Kidney epithelial cell (primary cell): ENCODE measurements at regions not wholly inside any gene's neighbourhood (a gene's known extent, or its start where the extent isn't known, plus 50 kb on each side); places are given as distances from the start of the nearest gene placed in this dataset.

Experiments used
- DNase-seq: peaks from one replicate; pipeline ENCODE4 v3.0.0-alpha.2; 2010; ENCODE audit warnings: low read depth
- H3K27me3 ChIP-seq: 2 replicates; pipeline ENCODE4 v1.6.0; 2011; ENCODE audit warnings: low read length; ENCODE audit not compliant: control insufficient read depth, insufficient read depth
- H3K36me3 ChIP-seq: 2 replicates; pipeline ENCODE4 v1.5.1; 2011; ENCODE audit warnings: low read length; ENCODE audit not compliant: control insufficient read depth, insufficient read depth
- H3K4me3 ChIP-seq: 2 replicates; pipeline ENCODE4 v1.5.1; 2011; ENCODE audit warnings: low read depth, mild to moderate bottlenecking, control low read depth, low read length
- TF ChIP-seq, protein P1 (sequence below): IDR thresholded peaks from 2 replicates; pipeline ENCODE4 v1.5.1; 2011; ENCODE audit warnings: mild to moderate bottlenecking, moderate library complexity, low read length, control low read depth, inconsistent platforms; ENCODE audit not compliant: insufficient read depth, poor library complexity, severe bottlenecking

DNA sequence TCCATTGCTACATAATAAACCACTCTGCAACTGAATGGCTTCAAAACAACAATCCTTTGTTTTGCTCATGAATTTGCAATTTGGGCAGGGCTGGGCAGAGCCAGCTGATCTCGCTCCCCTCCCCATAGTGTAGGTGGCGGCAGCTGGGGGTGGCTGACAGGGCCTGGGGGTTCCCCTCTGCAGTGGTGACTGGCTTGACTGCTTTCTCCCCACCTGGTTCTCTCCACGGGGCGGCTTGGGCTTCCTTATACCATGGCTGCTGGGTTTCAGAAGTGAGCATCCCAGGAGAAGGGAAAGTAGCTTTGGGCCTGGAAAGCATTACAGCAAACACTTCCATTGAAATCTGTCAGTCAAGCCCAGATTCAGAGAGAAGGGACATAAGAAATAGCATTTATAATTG is 129.7 kb upstream of the ZBTB40 start:
- Histone ChIP-seq H3K4me3 (no peak overlapping the region), H3K36me3 (no peaks in the 10 kb centered on the region), H3K27me3 (peaks cover 23% of the 10 kb centered on the region)
- TF ChIP-seq, protein P1, sequence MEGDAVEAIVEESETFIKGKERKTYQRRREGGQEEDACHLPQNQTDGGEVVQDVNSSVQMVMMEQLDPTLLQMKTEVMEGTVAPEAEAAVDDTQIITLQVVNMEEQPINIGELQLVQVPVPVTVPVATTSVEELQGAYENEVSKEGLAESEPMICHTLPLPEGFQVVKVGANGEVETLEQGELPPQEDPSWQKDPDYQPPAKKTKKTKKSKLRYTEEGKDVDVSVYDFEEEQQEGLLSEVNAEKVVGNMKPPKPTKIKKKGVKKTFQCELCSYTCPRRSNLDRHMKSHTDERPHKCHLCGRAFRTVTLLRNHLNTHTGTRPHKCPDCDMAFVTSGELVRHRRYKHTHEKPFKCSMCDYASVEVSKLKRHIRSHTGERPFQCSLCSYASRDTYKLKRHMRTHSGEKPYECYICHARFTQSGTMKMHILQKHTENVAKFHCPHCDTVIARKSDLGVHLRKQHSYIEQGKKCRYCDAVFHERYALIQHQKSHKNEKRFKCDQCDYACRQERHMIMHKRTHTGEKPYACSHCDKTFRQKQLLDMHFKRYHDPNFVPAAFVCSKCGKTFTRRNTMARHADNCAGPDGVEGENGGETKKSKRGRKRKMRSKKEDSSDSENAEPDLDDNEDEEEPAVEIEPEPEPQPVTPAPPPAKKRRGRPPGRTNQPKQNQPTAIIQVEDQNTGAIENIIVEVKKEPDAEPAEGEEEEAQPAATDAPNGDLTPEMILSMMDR, result no peak
- no peak for DNase-seq

DNA sequence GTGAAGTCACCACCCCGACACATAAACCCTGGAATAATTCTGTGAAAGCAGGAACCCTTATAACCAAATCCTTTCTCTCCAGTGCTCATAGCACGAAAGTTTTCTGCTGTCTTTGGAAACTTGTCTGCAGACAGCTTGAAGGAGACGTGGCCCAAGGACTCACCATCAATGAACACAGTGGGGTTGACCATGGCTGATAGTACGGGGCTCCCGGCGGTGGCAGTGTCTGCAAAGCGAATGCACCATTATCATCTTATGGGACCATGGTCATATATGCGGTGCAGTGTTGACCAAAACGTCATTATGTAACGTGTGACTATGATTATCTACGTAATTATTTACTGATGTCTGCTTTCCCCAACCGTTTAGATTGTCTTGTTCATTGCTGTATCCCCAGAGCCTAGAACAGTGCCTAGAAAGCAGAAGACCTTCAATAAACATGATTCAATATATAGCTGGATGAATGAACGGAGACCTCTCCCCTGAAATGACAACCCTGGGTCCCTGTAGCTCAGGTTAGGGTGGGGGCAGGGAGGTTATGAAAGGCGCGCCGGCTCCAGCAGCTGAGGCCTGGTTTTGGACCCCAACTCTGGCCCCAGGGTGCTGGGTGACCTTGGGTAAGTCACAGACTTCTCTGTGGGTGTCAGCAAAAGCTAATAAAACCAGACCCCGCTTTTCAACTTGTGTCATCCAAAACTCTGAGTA is 128.4 kb upstream of the ZBTB40 start:
- Histone ChIP-seq H3K27me3 (peaks cover 15% of the 10 kb centered on the region), H3K36me3 (no peaks in the 10 kb centered on the region), H3K4me3 (no peak overlapping the region)
- TF ChIP-seq, protein P1, result no peak
- no peak for DNase-seq

DNA sequence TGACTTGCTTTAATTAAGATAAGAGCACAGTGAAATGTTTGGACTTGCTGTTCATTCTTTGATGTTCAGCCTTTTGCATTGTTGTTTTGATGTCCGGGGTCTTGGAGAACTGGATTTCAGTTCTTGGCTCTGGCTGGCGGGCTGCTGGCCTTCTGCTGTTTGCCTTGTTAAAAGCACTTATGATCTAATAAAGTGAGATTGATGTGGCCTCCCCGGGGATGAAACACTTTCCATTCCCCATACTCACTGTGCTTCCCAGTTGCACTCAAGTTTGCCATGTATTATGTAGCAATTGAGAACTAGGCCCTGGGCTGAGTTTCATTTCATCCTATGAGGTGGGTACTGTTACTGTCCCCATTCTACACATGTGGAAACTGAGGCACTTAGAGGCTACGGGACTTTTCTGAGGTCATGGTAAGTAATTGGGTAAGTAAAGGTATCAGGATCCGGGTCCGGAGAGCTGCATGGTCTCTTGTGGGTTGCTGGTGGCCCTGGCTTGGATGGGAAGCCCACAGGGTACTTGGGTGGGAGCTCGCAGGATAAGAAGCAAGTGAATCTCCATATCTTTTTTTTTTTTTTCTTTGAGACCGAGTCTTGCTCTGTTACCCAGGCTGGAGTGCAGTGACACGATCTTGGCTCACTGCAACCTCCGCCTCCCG is 127.7 kb upstream of the ZBTB40 start:
- no peak overlapping the region for H3K4me3 ChIP-seq
- H3K36me3 ChIP-seq, result no peaks in the 10 kb centered on the region
- DNase-seq, result no peak
- TF ChIP-seq, protein P1, result no peak
- H3K27me3 ChIP-seq, result peaks cover 10% of the 10 kb centered on the region

DNA sequence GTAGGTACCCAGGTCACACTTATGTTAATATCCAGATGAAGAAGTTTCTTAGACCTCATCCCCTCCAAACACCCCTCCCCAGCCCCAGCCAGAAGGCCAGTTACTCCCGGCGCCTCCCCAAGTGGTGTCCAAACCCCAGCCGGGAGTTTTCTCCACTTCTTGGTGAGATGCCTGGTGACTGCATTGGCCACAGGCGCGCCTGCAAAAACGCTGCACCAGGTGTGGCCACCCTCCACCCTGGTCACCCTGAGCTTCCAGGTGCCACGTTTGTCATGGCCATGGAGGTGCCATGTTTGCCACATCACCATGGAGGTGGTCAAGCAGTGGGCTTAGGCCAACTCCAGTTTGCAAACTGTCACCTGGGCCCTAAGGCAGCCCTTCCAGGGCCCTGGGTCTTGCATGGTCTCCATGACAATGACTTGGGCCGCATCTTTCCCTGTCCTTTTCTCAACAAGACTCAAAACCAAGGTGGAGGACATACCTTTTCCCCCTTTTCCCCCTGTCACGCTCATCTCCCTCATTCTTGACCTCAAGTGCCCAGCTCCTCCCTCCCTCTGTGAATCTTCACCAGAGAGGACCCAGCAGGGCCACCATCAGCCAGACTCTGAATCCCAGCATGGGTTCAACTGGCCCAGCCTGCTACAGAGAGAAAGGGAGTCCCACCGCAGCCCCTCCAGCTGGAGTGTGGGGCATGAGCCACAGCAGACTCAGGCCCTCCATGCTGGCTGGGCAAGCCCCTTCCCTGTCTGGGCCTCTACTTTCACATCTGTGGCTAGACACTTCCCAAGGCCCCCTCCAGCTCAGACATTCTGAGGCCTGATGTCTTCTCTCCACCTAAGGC is 125.9 kb upstream of the ZBTB40 start:
- no peak for DNase-seq
- H3K27me3 ChIP-seq, result peaks cover 17% of the 10 kb centered on the region
- no peaks in the 10 kb centered on the region for H3K36me3 ChIP-seq
- TF ChIP-seq, protein P1, result no peak
- H3K4me3 ChIP-seq, result no peak overlapping the region

DNA sequence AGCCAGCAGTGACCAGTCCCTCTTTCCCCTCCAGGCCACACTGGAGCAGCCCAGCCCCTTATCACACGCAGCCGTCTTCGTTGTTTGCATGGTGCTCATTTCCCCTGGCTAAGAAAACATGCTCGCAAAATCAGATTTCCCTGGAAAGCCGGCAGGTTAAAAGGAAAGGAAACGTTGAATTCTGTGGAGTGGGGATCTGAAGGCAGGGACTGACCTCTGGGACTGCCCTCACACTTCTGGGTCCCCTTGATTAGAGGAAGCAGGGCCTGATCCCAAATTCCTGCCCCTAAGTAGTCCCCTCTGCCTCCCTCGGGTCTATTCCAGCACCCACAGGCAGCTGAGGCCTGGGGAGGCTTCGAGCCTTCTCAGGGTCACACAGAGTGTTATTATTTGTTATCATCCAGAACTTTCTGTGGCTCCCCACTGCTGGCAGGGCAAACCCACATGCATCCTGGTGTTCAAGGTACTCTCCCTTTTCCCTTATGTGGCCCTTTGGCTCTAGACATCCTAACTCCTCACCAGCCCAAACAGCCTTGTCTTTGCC is 125.2 kb upstream of the ZBTB40 start:
- TF ChIP-seq, protein P1, result no peak
- DNase-seq, result no peak
- Histone ChIP-seq H3K4me3 (no peak overlapping the region), H3K27me3 (peaks cover 14% of the 10 kb centered on the region), H3K36me3 (no peaks in the 10 kb centered on the region)
